Osteoblast (primary cell): ENCODE measurements at regions not wholly inside any gene's neighbourhood (a gene's known extent, or its start where the extent isn't known, plus 50 kb on each side); places are given as distances from the start of the nearest gene placed in this dataset.
"Not testable (repeated sequence)": the region's sequence is repeated elsewhere in the genome, so short reads cannot be mapped to it uniquely, and the experiment has no call there.

Experiments
- DNase-seq: peaks from one replicate; pipeline ENCODE4 v3.0.0; 2011; ENCODE audit warnings: low spot score, mixed read lengths; ENCODE audit not compliant: insufficient read length; ENCODE audit errors: missing footprints
- H2AFZ ChIP-seq: 2 replicates; pipeline ENCODE4 v1.6.0; 2011; ENCODE audit warnings: mild to moderate bottlenecking, low read length
- H3K27ac ChIP-seq: 2 replicates; pipeline ENCODE4 v1.5.1; 2011; ENCODE audit warnings: mild to moderate bottlenecking, low read depth, low read length, moderate library complexity
- H3K27me3 ChIP-seq: 2 replicates; pipeline ENCODE4 v1.6.0; 2012; ENCODE audit warnings: mild to moderate bottlenecking, control low read depth, inconsistent platforms, low read length, moderate library complexity; ENCODE audit not compliant: insufficient read depth
- H3K36me3 ChIP-seq: 2 replicates; pipeline ENCODE4 v1.5.1; 2011; ENCODE audit warnings: mild to moderate bottlenecking, low read length, control low read depth, moderate library complexity; ENCODE audit not compliant: insufficient read depth
- H3K4me1 ChIP-seq: 2 replicates; pipeline ENCODE4 v1.5.1; 2011; ENCODE audit warnings: mild to moderate bottlenecking, low read length, control low read depth, moderate library complexity; ENCODE audit not compliant: insufficient read depth
- H3K4me2 ChIP-seq: 2 replicates; pipeline ENCODE4 v1.6.0; 2011; ENCODE audit warnings: mild to moderate bottlenecking, low read length; ENCODE audit not compliant: insufficient read depth
- H3K4me3 ChIP-seq: fragments of 200-600 bp; sonication (generic); 3 replicates; pipeline ENCODE4 v1.5.1; 2012; ENCODE audit warnings: mild to moderate bottlenecking, low read length, inconsistent platforms; ENCODE audit not compliant: insufficient read depth
- H3K79me2 ChIP-seq: 2 replicates; pipeline ENCODE4 v1.6.0; 2012; ENCODE audit warnings: mild to moderate bottlenecking, low read length, control low read depth, inconsistent platforms; ENCODE audit not compliant: insufficient read depth
- H3K9me3 ChIP-seq: 2 replicates; pipeline ENCODE4 v1.5.1; 2011; ENCODE audit warnings: low read depth, low read length, control low read depth
- H4K20me1 ChIP-seq: 2 replicates; pipeline ENCODE4 v1.6.0; 2012; ENCODE audit warnings: mild to moderate bottlenecking, low read length, control low read depth; ENCODE audit not compliant: insufficient read depth
- CTCF ChIP-seq: IDR thresholded peaks from 2 replicates; pipeline ENCODE4 v1.5.1; 2011; ENCODE audit warnings: mild to moderate bottlenecking, low read depth, low read length, moderate library complexity; ENCODE audit errors: extremely low read depth

- TF ChIP-seq CTCF, result no peak
- no peaks in the 10 kb centered on the region for H3K9me3 ChIP-seq
- H3K27me3 ChIP-seq, result peaks cover 6% of the 10 kb centered on the region
- H3K79me2 ChIP-seq, result no peaks in the 10 kb centered on the region
- H3K27ac ChIP-seq, result no peak overlapping the region
- no peaks in the 10 kb centered on the region for H4K20me1 ChIP-seq
- H3K4me3 ChIP-seq, result no peak overlapping the region
- no peak overlapping the region for H2AFZ ChIP-seq
- no peak for DNase-seq
- peaks cover 8% of the 10 kb centered on the region for H3K4me1 ChIP-seq
- no peaks in the 10 kb centered on the region for H3K36me3 ChIP-seq
- no peak overlapping the region for H3K4me2 ChIP-seq
Observed at GRCh38 chr4:77348815-77349214, 191.8 kb downstream of the CCNG2 start.

- no peak for TF ChIP-seq CTCF
- Histone ChIP-seq H3K27me3 (peaks cover 6% of the 10 kb centered on the region), H3K27ac (no peak overlapping the region), H3K36me3 (no peaks in the 10 kb centered on the region), H3K4me1 (peaks cover 8% of the 10 kb centered on the region), H3K9me3 (no peaks in the 10 kb centered on the region), H4K20me1 (no peaks in the 10 kb centered on the region), H3K4me3 (no peak overlapping the region), H2AFZ (no peak overlapping the region), H3K4me2 (no peak overlapping the region), H3K79me2 (no peaks in the 10 kb centered on the region)
- no peak for DNase-seq
Observed at GRCh38 chr4:77349364-77349763, 192.4 kb downstream of the CCNG2 start.

GRCh38 chr4:77349796-77350195 lies 192.8 kb downstream of the CCNG2 start:
- Histone ChIP-seq H3K9me3 (no peaks in the 10 kb centered on the region), H3K27ac (no peak overlapping the region), H3K4me1 (peaks cover 8% of the 10 kb centered on the region), H3K4me3 (no peak overlapping the region), H3K36me3 (no peaks in the 10 kb centered on the region), H3K79me2 (no peaks in the 10 kb centered on the region), H3K27me3 (peaks cover 4% of the 10 kb centered on the region), H4K20me1 (no peaks in the 10 kb centered on the region), H3K4me2 (no peak overlapping the region), H2AFZ (no peak overlapping the region)
- DNase-seq, result no peak
- no peak for TF ChIP-seq CTCF

GRCh38 chr4:77352192-77352591 lies 195.2 kb downstream of the CCNG2 start:
- no peak for TF ChIP-seq CTCF
- Histone ChIP-seq H3K27ac (no peak overlapping the region), H3K9me3 (no peaks in the 10 kb centered on the region), H3K27me3 (no peaks in the 10 kb centered on the region), H3K79me2 (no peaks in the 10 kb centered on the region), H3K4me1 (peaks cover 8% of the 10 kb centered on the region), H2AFZ (no peak overlapping the region), H3K4me3 (no peak overlapping the region), H3K36me3 (no peaks in the 10 kb centered on the region), H3K4me2 (no peak overlapping the region), H4K20me1 (no peaks in the 10 kb centered on the region)
- DNase-seq, result no peak

- H3K4me3 ChIP-seq, H3K36me3 ChIP-seq, H3K4me1 ChIP-seq, H3K79me2 ChIP-seq, H3K27me3 ChIP-seq, H3K27ac ChIP-seq, DNase-seq, H2AFZ ChIP-seq, H3K4me2 ChIP-seq, H3K9me3 ChIP-seq, H4K20me1 ChIP-seq: not testable (repeated sequence)
Observed at GRCh38 chr4:77353724-77354315, 196.8 kb downstream of the CCNG2 start.
